B cell (primary cell): ENCODE measurements at regions not wholly inside any gene's neighbourhood (a gene's known extent, or its start where the extent isn't known, plus 50 kb on each side); places are given as distances from the start of the nearest gene placed in this dataset.

Source experiments
- ATAC-seq: fragments of 200-7000 bp; cut with Tn5 transposase; one replicate; pipeline ENCODE4 v1.10.0; 2021; ENCODE audit warnings: low read depth, mild to moderate bottlenecking, moderate number of reproducible peaks, moderate library complexity
- CTCF ChIA-PET: fragments of 350-600 bp; sonication (Branson Sonifier 250); formaldehyde crosslinking; loops from one replicate; lab custom pipeline; 2021; ENCODE audit warnings: antibody characterized with exemption, inconsistent platforms; lab: Charles Lee
- POLR2A ChIA-PET: fragments of 350-600 bp; sonication (Branson Sonifier 250); formaldehyde crosslinking; loops from one replicate; lab custom pipeline; 2021; ENCODE audit warnings: antibody characterized with exemption; lab: Charles Lee
- DNase-seq: peaks from one replicate; pipeline ENCODE4 v3.0.0; 2013
- H2AFZ ChIP-seq: 2 replicates; pipeline ENCODE4 v1.6.1; 2012; ENCODE audit warnings: mild to moderate bottlenecking, low read depth, low read length; ENCODE audit not compliant: insufficient read depth, poor library complexity, severe bottlenecking
- H3K27ac ChIP-seq, 2 donors: 1 replicate in 1 of 2; 2 replicates in 1 of 2; pipeline ENCODE4 v1.5.1; 2012 to 2013; ENCODE audit warnings: low read length in 2 of 2, mild to moderate bottlenecking in 2 of 2, moderate library complexity in 1 of 2
- H3K27me3 ChIP-seq, 4 experiments: fragments of 200-600 bp in 1 of 4; sonication (generic) in 1 of 4; replicated peaks in 1 of 4; 1 replicate in 2 of 4; 2 replicates in 2 of 4; pipeline versions ENCODE4 v1.6.1 to v1.7.0; 2013 to 2016; ENCODE audit warnings: low read length in 3 of 4, mild to moderate bottlenecking in 2 of 4, mixed read lengths in 1 of 4, moderate library complexity in 1 of 4; ENCODE audit not compliant: insufficient read depth in 4 of 4, control insufficient read depth in 3 of 4; ENCODE audit errors: control extremely low read depth in 1 of 4
- H3K36me3 ChIP-seq, 2 experiments: replicated peaks in 1 of 2; 1 replicate in 1 of 2; 2 replicates in 1 of 2; pipeline versions ENCODE4 v1.6.1 to v1.7.1; 2013; ENCODE audit warnings: low read length in 1 of 2; ENCODE audit not compliant: insufficient read depth in 2 of 2, control insufficient read depth in 1 of 2; ENCODE audit errors: control extremely low read depth in 1 of 2, extremely low read depth in 1 of 2
- H3K4me1 ChIP-seq, 2 donors: fragments of 200-600 bp in 1 of 2; sonication (generic) in 1 of 2; 1 replicate in 1 of 2; 2 replicates in 1 of 2; pipeline versions ENCODE4 v1.5.1 to v1.6.1; 2013 to 2017; ENCODE audit warnings: low read length in 2 of 2; ENCODE audit not compliant: control insufficient read depth in 2 of 2, insufficient read depth in 2 of 2
- H3K4me2 ChIP-seq: replicated peaks from 2 replicates; pipeline ENCODE3; 2012; ENCODE audit warnings: mild to moderate bottlenecking, low read depth, low read length; ENCODE audit not compliant: poor library complexity, severe bottlenecking
- H3K4me3 ChIP-seq, 5 experiments: fragments of 200-600 bp in 1 of 5; sonication (generic) in 1 of 5; 1 replicate in 3 of 5; 2 replicates in 2 of 5; pipeline versions ENCODE4 v1.5.1 to v1.7.0; 2011 to 2016; ENCODE audit warnings: low read length in 4 of 5, mild to moderate bottlenecking in 4 of 5, low read depth in 2 of 5, control low read depth in 1 of 5, moderate library complexity in 1 of 5; ENCODE audit not compliant: insufficient read depth in 1 of 5; ENCODE audit errors: control extremely low read depth in 1 of 5, extremely low read depth in 1 of 5
- H3K79me2 ChIP-seq: fragments of 200-600 bp; sonication (generic); one replicate; pipeline ENCODE4 v1.6.0; 2016; ENCODE audit warnings: low read length; ENCODE audit not compliant: control insufficient read depth, insufficient read depth
- H3K9ac ChIP-seq: fragments of 200-600 bp; sonication (generic); 2 replicates; pipeline ENCODE4 v1.6.1; 2017; ENCODE audit warnings: mild to moderate bottlenecking, low read length, moderate library complexity
- H3K9me3 ChIP-seq, 3 donors: one replicate each; pipeline versions ENCODE4 v1.6.1 to v1.7.1; 2013; ENCODE audit warnings: low read length in 2 of 3; ENCODE audit not compliant: control insufficient read depth in 2 of 3, insufficient read depth in 1 of 3; ENCODE audit errors: control extremely low read depth in 1 of 3
- H4K20me1 ChIP-seq: 2 replicates; pipeline ENCODE4 v1.6.0; 2012; ENCODE audit warnings: mild to moderate bottlenecking, low read length; ENCODE audit not compliant: insufficient read depth, control insufficient read depth, poor library complexity, severe bottlenecking
- H3K27ac Mint-ChIP-seq: one replicate; pipeline ENCODE4 v1.8.0; 2021; ENCODE audit warnings: mixed read lengths
- H3K27me3 Mint-ChIP-seq: one replicate; pipeline ENCODE4 v1.8.0; 2021; ENCODE audit warnings: mixed read lengths
- H3K4me1 Mint-ChIP-seq: one replicate; pipeline ENCODE4 v1.8.0; 2021; ENCODE audit warnings: mixed read lengths
- H3K4me3 Mint-ChIP-seq: one replicate; pipeline ENCODE4 v1.8.0; 2021; ENCODE audit warnings: mixed read lengths
- H3K9me3 Mint-ChIP-seq: one replicate; pipeline ENCODE4 v1.8.0; 2022; ENCODE audit warnings: mixed read lengths; ENCODE audit not compliant: insufficient read depth
- EZH2 ChIP-seq: IDR thresholded peaks from 2 replicates; pipeline ENCODE4 v1.6.1; 2012; ENCODE audit warnings: borderline replicate concordance, low read depth, mild to moderate bottlenecking, moderate library complexity, low read length; ENCODE audit not compliant: insufficient read depth, poor library complexity, severe bottlenecking
- WGBS: methylation state at CpG from one replicate; pipeline ENCODE4 v1.1.5; 2013; ENCODE audit warnings: missing lambda C conversion rate; ENCODE audit not compliant: insufficient coverage; 5-methylcytosine and 5-hydroxymethylcytosine counted together
- intact Hi-C: fragments of 100-400 bp; cut with micrococcal nuclease; formaldehyde crosslinking; loops from one replicate; pipeline ENCODE4 v1.10.0; 2022
- TF ChIP-seq, protein P1 (sequence below): fragments of 200-600 bp; IDR thresholded peaks from one replicate; pipeline ENCODE4 v1.8.0; 2022; ENCODE audit warnings: antibody characterized with exemption, mild to moderate bottlenecking

DNA sequence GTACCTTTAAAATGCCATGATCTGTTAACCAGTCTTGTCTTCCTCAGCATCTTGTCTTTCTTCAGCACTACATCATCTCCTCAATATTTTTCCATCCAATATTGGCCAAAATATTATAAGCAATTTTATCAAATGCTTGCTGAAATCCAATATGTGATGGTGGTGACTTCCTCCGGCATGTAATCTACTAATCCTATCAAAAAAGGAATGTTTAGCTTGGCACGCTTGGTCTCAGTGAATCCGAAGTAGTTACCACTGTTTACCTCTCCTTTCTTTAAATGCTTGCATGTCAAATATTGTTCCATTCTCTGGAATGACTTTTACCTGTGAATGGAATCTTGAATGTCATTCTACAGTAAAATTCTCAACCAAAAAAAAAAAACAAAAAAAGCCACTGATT, 72.3 kb upstream of the EEA1 start:
- intact Hi-C loops: no loop called here
- H3K9me3 Mint-ChIP-seq: no peaks in the 10 kb centered on the region
- Histone ChIP-seq H3K9ac (no peak overlapping the region), H3K4me3 (no peak overlapping the region), H4K20me1 (no peaks in the 10 kb centered on the region), H3K79me2 (no peaks in the 10 kb centered on the region), H3K4me1 (peaks cover 0 to 2% of the 10 kb centered on the region in 2 donors), H3K9me3 (no peaks in the 10 kb centered on the region), H3K27me3 (no peaks in the 10 kb centered on the region), H3K36me3 (no peaks in the 10 kb centered on the region), H2AFZ (no peak overlapping the region), H3K4me2 (no peak overlapping the region), H3K27ac (no peak overlapping the region)
- DNase-seq (no peak), ATAC-seq (no peak)
- ChIA-PET CTCF (interaction anchor here (1.6 kb wide), 1 partner anchor 13 kb away, joined by 4 read pairs; no protein-coding TSS in a partner anchor), POLR2A (interaction anchor here (0.7 kb wide), 1 partner anchor 372 kb away, joined by 6 read pairs; no protein-coding TSS in a partner anchor)
- 100% methylated on average over 2 of the region's 3 CpGs for WGBS
- H3K4me1 Mint-ChIP-seq: peaks cover 4% of the 10 kb centered on the region
- no peaks in the 10 kb centered on the region for H3K27me3 Mint-ChIP-seq
- no peak for TF ChIP-seq EZH2
- TF ChIP-seq, protein P1, sequence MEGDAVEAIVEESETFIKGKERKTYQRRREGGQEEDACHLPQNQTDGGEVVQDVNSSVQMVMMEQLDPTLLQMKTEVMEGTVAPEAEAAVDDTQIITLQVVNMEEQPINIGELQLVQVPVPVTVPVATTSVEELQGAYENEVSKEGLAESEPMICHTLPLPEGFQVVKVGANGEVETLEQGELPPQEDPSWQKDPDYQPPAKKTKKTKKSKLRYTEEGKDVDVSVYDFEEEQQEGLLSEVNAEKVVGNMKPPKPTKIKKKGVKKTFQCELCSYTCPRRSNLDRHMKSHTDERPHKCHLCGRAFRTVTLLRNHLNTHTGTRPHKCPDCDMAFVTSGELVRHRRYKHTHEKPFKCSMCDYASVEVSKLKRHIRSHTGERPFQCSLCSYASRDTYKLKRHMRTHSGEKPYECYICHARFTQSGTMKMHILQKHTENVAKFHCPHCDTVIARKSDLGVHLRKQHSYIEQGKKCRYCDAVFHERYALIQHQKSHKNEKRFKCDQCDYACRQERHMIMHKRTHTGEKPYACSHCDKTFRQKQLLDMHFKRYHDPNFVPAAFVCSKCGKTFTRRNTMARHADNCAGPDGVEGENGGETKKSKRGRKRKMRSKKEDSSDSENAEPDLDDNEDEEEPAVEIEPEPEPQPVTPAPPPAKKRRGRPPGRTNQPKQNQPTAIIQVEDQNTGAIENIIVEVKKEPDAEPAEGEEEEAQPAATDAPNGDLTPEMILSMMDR: no peak
- no peak overlapping the region for H3K4me3 Mint-ChIP-seq
- H3K27ac Mint-ChIP-seq: no peak overlapping the region

DNA sequence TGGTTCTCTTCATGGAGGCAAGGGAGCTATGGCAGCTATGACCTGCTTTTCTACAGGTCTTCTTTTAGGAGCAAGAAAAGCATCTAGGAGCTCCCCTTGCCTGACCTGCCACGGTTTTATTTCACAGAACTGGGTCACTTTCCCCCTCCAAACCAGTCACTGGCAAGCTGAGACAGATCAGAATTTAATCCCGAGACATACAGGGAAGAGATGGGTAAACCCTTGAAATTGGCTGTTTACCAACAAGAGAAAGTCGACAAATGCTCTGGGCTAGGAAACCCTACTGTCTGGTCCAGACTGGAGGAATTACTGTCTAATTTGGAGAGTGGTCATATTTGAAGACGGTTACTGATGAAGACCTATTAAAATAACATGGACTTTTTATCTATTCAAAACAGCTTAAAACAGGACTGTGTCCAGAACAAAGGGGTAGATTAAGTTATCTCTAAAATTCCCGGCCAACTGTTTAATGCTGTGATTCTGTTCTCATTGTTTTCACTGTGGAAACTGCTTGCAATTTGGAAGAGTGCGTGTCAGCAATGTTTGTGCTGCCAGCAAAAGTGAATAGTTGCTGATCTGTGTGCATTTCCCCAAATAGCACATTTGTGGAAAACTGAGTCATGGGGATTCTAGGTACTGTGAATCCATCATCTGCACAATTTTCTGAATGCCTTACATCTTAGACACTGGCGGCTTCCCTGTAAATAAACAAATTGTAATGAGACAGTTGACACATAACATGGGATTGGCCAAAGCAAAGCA, 73.4 kb upstream of the EEA1 start:
- no peaks in the 10 kb centered on the region for H3K79me2 ChIP-seq
- H3K27me3 ChIP-seq: no peaks in the 10 kb centered on the region
- ChIA-PET CTCF (interaction anchor here (0.7 to 0.9 kb wide), 2 partner anchors 24 to 417 kb away, joined by 4 to 6 read pairs; no protein-coding TSS in a partner anchor), POLR2A (interaction anchor here (0.7 kb wide), 1 partner anchor 371 kb away, joined by 6 read pairs; no protein-coding TSS in a partner anchor)
- no peaks in the 10 kb centered on the region for H4K20me1 ChIP-seq
- no peak overlapping the region for H3K27ac ChIP-seq
- Mint-ChIP-seq H3K4me3 (no peak overlapping the region), H3K27ac (no peak overlapping the region), H3K9me3 (no peaks in the 10 kb centered on the region), H3K27me3 (no peaks in the 10 kb centered on the region), H3K4me1 (no peaks in the 10 kb centered on the region)
- ATAC-seq: no peak
- H3K4me3 ChIP-seq: no peak overlapping the region
- no peak overlapping the region for H3K9ac ChIP-seq
- TF ChIP-seq EZH2: no peak
- TF ChIP-seq, protein P1: no peak
- intact Hi-C loops: no loop called here
- no peak overlapping the region for H2AFZ ChIP-seq
- WGBS: 98% methylated on average over 5 of the region's 7 CpGs
- H3K9me3 ChIP-seq: no peaks in the 10 kb centered on the region
- H3K36me3 ChIP-seq: no peaks in the 10 kb centered on the region
- no peak for DNase-seq
- no peak overlapping the region for H3K4me2 ChIP-seq
- H3K4me1 ChIP-seq: no peaks in the 10 kb centered on the region
